Lung (tissue), 11 donors: ENCODE measurements at regions not wholly inside any gene's neighbourhood (a gene's known extent, or its start where the extent isn't known, plus 50 kb on each side); places are given as distances from the start of the nearest gene placed in this dataset.

Source experiments
- ATAC-seq: fragments of 200-7000 bp; cut with Tn5 transposase; one replicate; pipeline ENCODE4 v1.9.1; 2020; ENCODE audit warnings: moderate number of reproducible peaks; ENCODE audit not compliant: insufficient read depth, low FRiP score
- DNase-seq, 3 donors: peaks; one replicate each; pipeline ENCODE4 v3.0.0-alpha.2; 2013 to 2017
- H3K27ac ChIP-seq, 2 donors: one replicate each; pipeline ENCODE4 v1.5.1; 2013; ENCODE audit warnings: mild to moderate bottlenecking in 2 of 2, moderate library complexity in 2 of 2, control low read depth in 1 of 2, inconsistent platforms in 1 of 2, low read depth in 1 of 2, low read length in 1 of 2
- H3K27me3 ChIP-seq, 3 donors: one replicate each; pipeline ENCODE4 v1.5.1; 2013; ENCODE audit warnings: low read length in 2 of 3; ENCODE audit not compliant: control insufficient read depth in 3 of 3, insufficient read depth in 3 of 3
- H3K36me3 ChIP-seq, 4 donors: one replicate each; pipeline ENCODE4 v1.5.1; 2013; ENCODE audit warnings: low read length in 4 of 4, mild to moderate bottlenecking in 1 of 4, moderate library complexity in 1 of 4; ENCODE audit not compliant: control insufficient read depth in 4 of 4, insufficient read depth in 4 of 4
- H3K4me1 ChIP-seq, 5 donors: one replicate each; pipeline ENCODE4 v1.5.1; 2013; ENCODE audit warnings: low read length in 5 of 5, mild to moderate bottlenecking in 2 of 5, moderate library complexity in 1 of 5; ENCODE audit not compliant: control insufficient read depth in 5 of 5, insufficient read depth in 5 of 5
- H3K4me3 ChIP-seq: one replicate; pipeline ENCODE4 v1.5.1; 2013; ENCODE audit warnings: mild to moderate bottlenecking, control low read depth, moderate library complexity
- H3K9ac ChIP-seq, 2 donors: one replicate each; pipeline ENCODE4 v1.5.1; 2013; ENCODE audit warnings: low read length in 2 of 2, control low read depth in 1 of 2; ENCODE audit not compliant: insufficient read depth in 1 of 2
- H3K9me3 ChIP-seq, 4 donors: one replicate each; pipeline ENCODE4 v1.5.1; 2013; ENCODE audit warnings: low read length in 3 of 4, mild to moderate bottlenecking in 1 of 4, moderate library complexity in 1 of 4; ENCODE audit not compliant: control insufficient read depth in 4 of 4, insufficient read depth in 3 of 4
- CTCF ChIP-seq: IDR thresholded peaks from 2 replicates; pipeline ENCODE4 v1.5.1; 2012; ENCODE audit warnings: mild to moderate bottlenecking; ENCODE audit errors: control extremely low read depth, extremely low read depth
- WGBS, 2 donors: extraction: QIAGEN DNeasy Blood & Tissue Kit; methylation state at CpG; one replicate each; pipeline ENCODE4 v1.1.7; 2013; 5-methylcytosine and 5-hydroxymethylcytosine counted together
- donor health status: control.
- donor health status: control.
- donor health status: Bipolar disorder and iron deficiency.
- donor health status: healthy.
- donor health status: DM: yes; HTN: yes; CAD: no.

GRCh38 chr5:56585461-56585860 is 229.9 kb upstream of the MAP3K1 start:
- DNase-seq (peak in 1 of 3 donors; percentile 38), ATAC-seq (no peak)
- no peak for TF ChIP-seq CTCF
- H3K36me3 ChIP-seq: no peaks in the 10 kb centered on the region
- peak overlapping the region in 1 of 2 donors; percentile 14 for H3K9ac ChIP-seq
- 83 to 90% methylated on average over 2 of the region's 2 CpGs for WGBS, 2 donors
- H3K4me3 ChIP-seq: no peak overlapping the region
- H3K27me3 ChIP-seq: no peaks in the 10 kb centered on the region
- peaks cover 0 to 28% (median 15%) of the 10 kb centered on the region in 5 donors for H3K4me1 ChIP-seq
- H3K27ac ChIP-seq: no peak overlapping the region
- no peaks in the 10 kb centered on the region for H3K9me3 ChIP-seq

DNA sequence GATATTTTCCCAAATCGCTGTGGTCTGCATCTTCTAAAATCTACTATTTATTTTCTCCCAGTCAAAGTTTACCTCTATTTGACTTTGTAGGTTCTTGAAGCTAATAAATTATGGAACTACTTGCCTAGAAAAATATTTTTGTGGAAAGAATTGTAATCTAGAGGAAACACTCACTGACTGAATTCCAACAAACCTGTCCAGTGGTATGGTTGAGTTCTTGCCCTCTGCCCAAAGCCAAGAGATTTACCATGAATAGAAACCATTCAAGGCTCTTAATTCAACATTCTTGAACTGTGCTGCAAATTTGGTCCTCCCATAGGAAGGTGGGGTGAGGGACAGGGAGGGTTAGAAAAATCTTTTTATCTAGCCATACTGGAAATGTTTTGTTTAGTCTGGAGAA is 233.9 kb upstream of the MAP3K1 start:
- H3K4me3 ChIP-seq: no peak overlapping the region
- H3K27me3 ChIP-seq: no peaks in the 10 kb centered on the region
- no peaks in the 10 kb centered on the region for H3K36me3 ChIP-seq
- H3K9me3 ChIP-seq: no peaks in the 10 kb centered on the region
- ATAC-seq (no peak), DNase-seq (no peak)
- H3K27ac ChIP-seq: no peak overlapping the region
- H3K4me1 ChIP-seq: peaks cover 0 to 15% (median 4%) of the 10 kb centered on the region in 5 donors
- no peak overlapping the region for H3K9ac ChIP-seq
- TF ChIP-seq CTCF: no peak
- WGBS, 2 donors: 75 to 84% methylated on average over 1 of the region's 1 CpG

- Histone ChIP-seq H3K27ac (no peak overlapping the region), H3K4me3 (no peak overlapping the region), H3K9me3 (no peaks in the 10 kb centered on the region), H3K27me3 (no peaks in the 10 kb centered on the region), H3K36me3 (no peaks in the 10 kb centered on the region), H3K4me1 (peaks cover 0 to 10% (median 3%) of the 10 kb centered on the region in 5 donors), H3K9ac (no peak overlapping the region)
- ATAC-seq (no peak), DNase-seq (no peak)
- WGBS, 2 donors: 98 to 100% methylated on average over 2 of the region's 2 CpGs
- TF ChIP-seq CTCF: no peak
These were observed 234.5 kb upstream of the MAP3K1 start for GRCh38 chr5:56580864-56581263.

- DNase-seq (no peak), ATAC-seq (no peak)
- no peak for TF ChIP-seq CTCF
- Histone ChIP-seq H3K9me3 (peaks cover 0 to 6% (median 2%) of the 10 kb centered on the region in 4 donors), H3K27me3 (no peaks in the 10 kb centered on the region), H3K4me1 (no peaks in the 10 kb centered on the region), H3K4me3 (no peak overlapping the region), H3K9ac (no peak overlapping the region), H3K27ac (no peak overlapping the region), H3K36me3 (no peaks in the 10 kb centered on the region)
These were observed 239.5 kb upstream of the MAP3K1 start for GRCh38 chr5:56575821-56576220.
